ENCODE measurements at regions not wholly inside any gene's neighbourhood (a gene's known extent, or its start where the extent isn't known, plus 50 kb on each side); places are given as distances from the start of the nearest gene placed in this dataset.

- no peak for TF ChIP-seq SP1 (IDR thresholded peaks at IDR 0.05)
- no peak for TF ChIP-seq L3MBTL2 (conservative IDR thresholded peaks at IDR 0.05)
- no peak for TF ChIP-seq FOXM1 (IDR thresholded peaks at IDR 0.05; ENCODE audit: borderline replicate concordance)
- TF ChIP-seq ZNF384 (IDR thresholded peaks at IDR 0.05) = no peak
- TF ChIP-seq LEF1 (IDR thresholded peaks at IDR 0.05; ENCODE audit: borderline replicate concordance) = no peak
Observed at GRCh38 chr12:83850531-83850930, 1062.1 kb downstream of the SLC6A15 start.
